Mesenchymal stem cell (in vitro differentiated cells and primary cell): ENCODE measurements at regions not wholly inside any gene's neighbourhood (a gene's known extent, or its start where the extent isn't known, plus 50 kb on each side); places are given as distances from the start of the nearest gene placed in this dataset.

Experiments
- DNase-seq: peaks from one replicate; pipeline ENCODE4 v3.0.0-alpha.2; 2013
- H2AFZ ChIP-seq: one replicate; pipeline ENCODE4 v1.6.1; 2013; ENCODE audit warnings: low read depth, mild to moderate bottlenecking, control low read depth, inconsistent platforms, low read length, moderate library complexity
- H2AK5ac ChIP-seq: 2 replicates; pipeline ENCODE4 v1.6.1; 2013; ENCODE audit warnings: low read length, moderate library complexity, mild to moderate bottlenecking, inconsistent platforms; ENCODE audit not compliant: severe bottlenecking
- H2BK120ac ChIP-seq: one replicate; pipeline ENCODE4 v1.6.1; 2013; ENCODE audit warnings: low read depth, mild to moderate bottlenecking, inconsistent platforms, low read length, moderate library complexity
- H2BK12ac ChIP-seq, 2 experiments: one replicate each; pipeline ENCODE4 v1.6.1; 2013; ENCODE audit warnings: inconsistent platforms in 2 of 2, low read length in 2 of 2, mild to moderate bottlenecking in 2 of 2, moderate library complexity in 2 of 2, control low read depth in 1 of 2
- H2BK15ac ChIP-seq: one replicate; pipeline ENCODE4 v1.6.1; 2013; ENCODE audit warnings: mild to moderate bottlenecking, low read depth, inconsistent platforms; ENCODE audit not compliant: poor library complexity, severe bottlenecking
- H2BK5ac ChIP-seq: 2 replicates; pipeline ENCODE4 v1.6.1; 2013; ENCODE audit warnings: low read depth, mild to moderate bottlenecking, low read length, control low read depth, inconsistent platforms; ENCODE audit not compliant: poor library complexity, severe bottlenecking
- H3K14ac ChIP-seq, 2 experiments: one replicate each; pipeline ENCODE4 v1.6.1; 2013; ENCODE audit warnings: inconsistent platforms in 2 of 2, low read length in 2 of 2, control low read depth in 1 of 2, mild to moderate bottlenecking in 1 of 2, moderate library complexity in 1 of 2
- H3K18ac ChIP-seq, 2 experiments: one replicate each; pipeline ENCODE4 v1.6.1; 2013; ENCODE audit warnings: inconsistent platforms in 2 of 2, low read length in 2 of 2, control low read depth in 1 of 2, low read depth in 1 of 2, mild to moderate bottlenecking in 1 of 2
- H3K23ac ChIP-seq, 2 experiments: one replicate each; pipeline ENCODE4 v1.6.1; 2013; ENCODE audit warnings: inconsistent platforms in 2 of 2, low read length in 2 of 2, mild to moderate bottlenecking in 2 of 2, moderate library complexity in 2 of 2, control low read depth in 1 of 2
- H3K27ac ChIP-seq: 2 replicates; pipeline ENCODE4 v1.5.1; 2013; ENCODE audit warnings: mild to moderate bottlenecking, moderate library complexity, low read length, control low read depth, inconsistent platforms; ENCODE audit not compliant: poor library complexity, severe bottlenecking
- H3K27me3 ChIP-seq, 2 experiments: 2 replicates each; pipeline versions ENCODE4 v1.6.1 to v1.7.0; 2013; ENCODE audit warnings: low read length in 2 of 2, mild to moderate bottlenecking in 2 of 2, moderate library complexity in 2 of 2, control low read depth in 1 of 2, inconsistent platforms in 1 of 2; ENCODE audit not compliant: control insufficient read depth in 1 of 2, insufficient read depth in 1 of 2
- H3K36me3 ChIP-seq, 2 experiments: 2 replicates each; pipeline versions ENCODE4 v1.6.1 to v1.7.0; 2013; ENCODE audit warnings: low read length in 2 of 2, control low read depth in 1 of 2, inconsistent platforms in 1 of 2, low read depth in 1 of 2, mild to moderate bottlenecking in 1 of 2; ENCODE audit not compliant: insufficient read depth in 2 of 2, control insufficient read depth in 1 of 2
- H3K4ac ChIP-seq, 2 experiments: one replicate each; pipeline ENCODE4 v1.6.1; 2013; ENCODE audit warnings: inconsistent platforms in 2 of 2, low read length in 2 of 2, mild to moderate bottlenecking in 2 of 2, moderate library complexity in 2 of 2, control low read depth in 1 of 2, low read depth in 1 of 2
- H3K4me1 ChIP-seq: 2 replicates; pipeline ENCODE4 v1.6.1; 2013; ENCODE audit warnings: low read depth, low read length, control low read depth; ENCODE audit not compliant: control insufficient read depth, insufficient read depth
- H3K4me2 ChIP-seq: 2 replicates; pipeline ENCODE4 v1.6.1; 2013; ENCODE audit warnings: low read length, mild to moderate bottlenecking, inconsistent platforms; ENCODE audit not compliant: poor library complexity, severe bottlenecking
- H3K4me3 ChIP-seq, 2 experiments: 2 replicates each; pipeline versions ENCODE4 v1.5.1 to v1.7.0; 2013; ENCODE audit warnings: low read length in 2 of 2, mild to moderate bottlenecking in 2 of 2, control low read depth in 1 of 2, low read depth in 1 of 2; ENCODE audit not compliant: insufficient read depth in 1 of 2
- H3K79me1 ChIP-seq: replicated peaks from 2 replicates; pipeline ENCODE4 v1.6.1; 2013; ENCODE audit warnings: mild to moderate bottlenecking, control low read depth, low read length, inconsistent platforms; ENCODE audit not compliant: poor library complexity, severe bottlenecking
- H3K9ac ChIP-seq: 2 replicates; pipeline ENCODE4 v1.7.0; 2013; ENCODE audit warnings: mild to moderate bottlenecking, low read length, moderate library complexity
- H3K9me3 ChIP-seq: 2 replicates; pipeline ENCODE4 v1.7.0; 2013; ENCODE audit warnings: mild to moderate bottlenecking, low read length; ENCODE audit not compliant: control insufficient read depth
- H4K8ac ChIP-seq: one replicate; pipeline ENCODE4 v1.6.1; 2013; ENCODE audit warnings: inconsistent platforms, mild to moderate bottlenecking, low read length, moderate library complexity
- H4K91ac ChIP-seq: one replicate; pipeline ENCODE4 v1.6.1; 2013; ENCODE audit warnings: mild to moderate bottlenecking, low read length, inconsistent platforms
- WGBS: methylation state at CpG from one replicate; pipeline ENCODE4 v1.1.7; 2013; ENCODE audit warnings: mixed read lengths; 5-methylcytosine and 5-hydroxymethylcytosine counted together

DNA sequence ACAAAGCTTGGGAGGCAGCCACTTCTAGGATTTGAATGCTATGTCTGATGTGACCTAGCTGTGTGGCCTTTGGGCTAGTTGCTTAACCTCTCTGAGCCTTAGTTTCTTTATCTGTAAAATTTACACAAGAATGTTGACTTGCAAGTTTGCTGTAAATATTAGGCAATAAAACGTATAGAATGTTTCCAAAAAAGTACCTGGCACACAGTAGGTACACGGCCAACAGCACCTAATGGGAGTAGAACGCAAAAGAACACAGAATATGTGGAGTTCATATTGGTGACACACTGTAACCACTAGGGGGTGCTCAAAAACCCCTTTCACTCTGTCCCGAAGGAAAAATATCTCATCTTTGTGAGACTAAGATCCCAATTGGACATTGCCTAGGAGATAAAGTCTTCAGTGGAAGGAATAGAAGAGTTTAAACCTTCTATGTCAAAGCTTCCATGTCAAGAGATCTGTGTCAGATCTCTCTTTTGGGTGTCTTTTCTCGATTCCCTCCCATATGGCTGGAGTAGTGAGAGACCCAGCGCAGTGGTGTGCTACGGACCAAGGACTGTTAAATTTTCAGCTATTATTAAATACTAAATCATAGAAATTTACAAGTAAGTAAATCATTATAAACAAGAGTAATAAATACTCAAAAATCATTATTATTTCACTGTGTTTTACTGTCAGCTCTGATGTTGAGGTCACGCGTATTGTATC lies 145.4 kb upstream of the RAD23B start:
- WGBS = 65% methylated on average over 5 of the region's 9 CpGs
- Histone ChIP-seq H3K4me2 (no peak overlapping the region), H2AFZ (no peak overlapping the region), H3K4me1 (no peaks in the 10 kb centered on the region), H3K27ac (no peak overlapping the region), H2BK5ac (no peak overlapping the region), H3K4me3 (no peak overlapping the region), H3K36me3 (no peaks in the 10 kb centered on the region), H2AK5ac (no peak overlapping the region), H4K8ac (no peak overlapping the region), H3K27me3 (peaks cover 36 to 46% of the 10 kb centered on the region in 2 experiments), H2BK12ac (no peak overlapping the region), H3K18ac (no peak overlapping the region), H2BK15ac (no peak overlapping the region), H3K79me1 (no peaks in the 10 kb centered on the region), H3K14ac (no peak overlapping the region), H2BK120ac (no peak overlapping the region), H4K91ac (no peak overlapping the region), H3K4ac (no peak overlapping the region), H3K9ac (no peak overlapping the region), H3K23ac (no peak overlapping the region), H3K9me3 (no peaks in the 10 kb centered on the region)
- peak; percentile 49 for DNase-seq

DNA sequence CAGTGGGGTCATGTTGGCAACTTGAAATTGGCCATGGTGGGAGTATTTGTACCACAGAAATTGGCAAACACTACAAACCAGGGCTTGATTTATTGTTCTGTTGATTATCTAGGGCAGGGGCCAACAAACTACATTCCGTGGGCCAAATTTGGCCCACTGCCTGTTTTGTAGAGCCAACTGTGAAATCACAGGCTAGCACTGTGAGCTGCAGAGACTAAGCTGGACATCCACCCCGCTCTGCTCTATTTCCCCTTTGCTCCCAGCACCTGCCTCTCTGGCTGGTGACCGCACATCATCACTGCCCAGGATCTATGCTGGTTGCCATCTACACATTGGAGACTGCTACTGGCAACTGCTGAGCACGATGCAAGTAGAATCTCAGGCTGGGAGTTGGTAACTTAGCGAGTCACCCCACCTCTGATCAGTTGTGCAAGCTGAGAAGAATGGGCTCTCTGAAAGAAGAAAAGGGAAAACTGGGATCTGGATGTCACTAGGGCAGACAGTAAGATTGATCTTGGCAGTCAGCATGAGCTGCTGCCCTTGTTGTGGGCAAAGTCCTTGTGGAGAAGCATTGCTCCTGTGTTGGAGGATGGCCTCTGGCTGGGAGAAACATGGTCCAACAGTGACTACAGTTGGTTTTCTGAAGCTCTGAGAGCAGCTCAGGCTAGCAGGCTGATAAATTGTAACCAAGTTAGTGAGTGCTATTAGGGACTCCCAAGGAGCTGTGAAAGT lies 144.7 kb upstream of the RAD23B start:
- H3K27me3 ChIP-seq = peaks cover 34 to 43% of the 10 kb centered on the region in 2 experiments
- H3K79me1 ChIP-seq = no peaks in the 10 kb centered on the region
- H3K4me2 ChIP-seq = no peak overlapping the region
- no peak overlapping the region for H3K14ac ChIP-seq
- H4K91ac ChIP-seq = no peak overlapping the region
- no peaks in the 10 kb centered on the region for H3K36me3 ChIP-seq
- no peak overlapping the region for H2AK5ac ChIP-seq
- H3K23ac ChIP-seq = no peak overlapping the region
- H4K8ac ChIP-seq = no peak overlapping the region
- H3K9me3 ChIP-seq = no peaks in the 10 kb centered on the region
- no peak overlapping the region for H2BK12ac ChIP-seq
- DNase-seq = peak; percentile 19
- no peak overlapping the region for H3K9ac ChIP-seq
- H2BK15ac ChIP-seq = no peak overlapping the region
- H3K4me1 ChIP-seq = no peaks in the 10 kb centered on the region
- H3K27ac ChIP-seq = no peak overlapping the region
- H3K4me3 ChIP-seq = no peak overlapping the region
- no peak overlapping the region for H3K4ac ChIP-seq
- no peak overlapping the region for H2BK120ac ChIP-seq
- H2BK5ac ChIP-seq = no peak overlapping the region
- WGBS = 76% methylated on average over 4 of the region's 5 CpGs
- no peak overlapping the region for H2AFZ ChIP-seq
- no peak overlapping the region for H3K18ac ChIP-seq

- no peaks in the 10 kb centered on the region for H3K79me1 ChIP-seq
- no peaks in the 10 kb centered on the region for H3K4me1 ChIP-seq
- H2BK120ac ChIP-seq = no peak overlapping the region
- H3K14ac ChIP-seq = no peak overlapping the region
- H3K4me3 ChIP-seq = no peak overlapping the region
- H2AFZ ChIP-seq = no peak overlapping the region
- WGBS = 58% methylated on average over 4 of the region's 5 CpGs
- H3K4me2 ChIP-seq = no peak overlapping the region
- no peak overlapping the region for H4K8ac ChIP-seq
- no peaks in the 10 kb centered on the region for H3K9me3 ChIP-seq
- no peak overlapping the region for H3K9ac ChIP-seq
- H3K23ac ChIP-seq = no peak overlapping the region
- H3K36me3 ChIP-seq = no peaks in the 10 kb centered on the region
- no peak overlapping the region for H2BK15ac ChIP-seq
- no peak overlapping the region for H3K4ac ChIP-seq
- H2BK12ac ChIP-seq = no peak overlapping the region
- no peak overlapping the region for H2BK5ac ChIP-seq
- H3K27me3 ChIP-seq = peaks cover 27 to 39% of the 10 kb centered on the region in 2 experiments
- H3K27ac ChIP-seq = no peak overlapping the region
- H2AK5ac ChIP-seq = no peak overlapping the region
- H4K91ac ChIP-seq = no peak overlapping the region
- DNase-seq = no peak
- no peak overlapping the region for H3K18ac ChIP-seq
These were observed 141.1 kb upstream of the RAD23B start for GRCh38 chr9:107141967-107142366.

DNA sequence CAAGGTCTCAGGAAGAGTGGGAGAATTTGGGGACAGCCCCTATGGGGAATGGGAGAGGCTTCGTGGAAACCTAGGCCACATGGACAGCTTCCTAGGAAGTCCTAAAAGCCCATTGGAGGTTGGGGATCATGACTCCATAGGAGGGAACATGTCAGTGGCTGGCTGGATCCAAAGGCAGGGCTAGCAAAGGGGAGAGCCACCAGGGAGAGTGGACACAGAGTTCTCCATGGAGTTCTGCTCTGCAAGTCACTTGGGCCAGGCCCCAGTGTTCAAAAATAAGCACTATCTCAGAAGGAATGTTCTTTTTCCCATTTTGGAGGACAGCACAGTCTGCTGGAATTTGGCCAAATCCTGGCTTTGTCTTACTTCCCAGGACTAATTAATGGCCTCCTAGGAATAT lies 140.6 kb upstream of the RAD23B start:
- H3K79me1 ChIP-seq = no peaks in the 10 kb centered on the region
- H3K27ac ChIP-seq = no peak overlapping the region
- no peak overlapping the region for H3K14ac ChIP-seq
- H4K91ac ChIP-seq = no peak overlapping the region
- no peak overlapping the region for H2BK12ac ChIP-seq
- peak overlapping the region in 1 of 2 experiments; percentile 33 for H3K18ac ChIP-seq
- H3K4me3 ChIP-seq = no peak overlapping the region
- WGBS = 83% methylated on average over 1 of the region's 1 CpG
- no peak overlapping the region for H3K23ac ChIP-seq
- H3K36me3 ChIP-seq = no peaks in the 10 kb centered on the region
- H2BK120ac ChIP-seq = no peak overlapping the region
- no peak overlapping the region for H3K4ac ChIP-seq
- H2AK5ac ChIP-seq = no peak overlapping the region
- no peak overlapping the region for H2AFZ ChIP-seq
- no peaks in the 10 kb centered on the region for H3K9me3 ChIP-seq
- no peaks in the 10 kb centered on the region for H3K4me1 ChIP-seq
- H2BK15ac ChIP-seq = no peak overlapping the region
- no peak overlapping the region for H4K8ac ChIP-seq
- no peak overlapping the region for H2BK5ac ChIP-seq
- DNase-seq = no peak
- H3K4me2 ChIP-seq = no peak overlapping the region
- H3K27me3 ChIP-seq = peaks cover 27 to 39% of the 10 kb centered on the region in 2 experiments
- H3K9ac ChIP-seq = no peak overlapping the region
